ENCODE measurements at regions not wholly inside any gene's neighbourhood (a gene's known extent, or its start where the extent isn't known, plus 50 kb on each side); places are given as distances from the start of the nearest gene placed in this dataset.

- TF ChIP-seq, protein P1, sequence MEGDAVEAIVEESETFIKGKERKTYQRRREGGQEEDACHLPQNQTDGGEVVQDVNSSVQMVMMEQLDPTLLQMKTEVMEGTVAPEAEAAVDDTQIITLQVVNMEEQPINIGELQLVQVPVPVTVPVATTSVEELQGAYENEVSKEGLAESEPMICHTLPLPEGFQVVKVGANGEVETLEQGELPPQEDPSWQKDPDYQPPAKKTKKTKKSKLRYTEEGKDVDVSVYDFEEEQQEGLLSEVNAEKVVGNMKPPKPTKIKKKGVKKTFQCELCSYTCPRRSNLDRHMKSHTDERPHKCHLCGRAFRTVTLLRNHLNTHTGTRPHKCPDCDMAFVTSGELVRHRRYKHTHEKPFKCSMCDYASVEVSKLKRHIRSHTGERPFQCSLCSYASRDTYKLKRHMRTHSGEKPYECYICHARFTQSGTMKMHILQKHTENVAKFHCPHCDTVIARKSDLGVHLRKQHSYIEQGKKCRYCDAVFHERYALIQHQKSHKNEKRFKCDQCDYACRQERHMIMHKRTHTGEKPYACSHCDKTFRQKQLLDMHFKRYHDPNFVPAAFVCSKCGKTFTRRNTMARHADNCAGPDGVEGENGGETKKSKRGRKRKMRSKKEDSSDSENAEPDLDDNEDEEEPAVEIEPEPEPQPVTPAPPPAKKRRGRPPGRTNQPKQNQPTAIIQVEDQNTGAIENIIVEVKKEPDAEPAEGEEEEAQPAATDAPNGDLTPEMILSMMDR (IDR thresholded peaks at IDR 0.05): no peak
- TF ChIP-seq POLR2A (IDR thresholded peaks at IDR 0.05): no peak
These were observed 65.5 kb upstream of the HGFAC start for GRCh38 chr4:3376266-3376665.

All from lower leg skin (tissue), 3 donors.